Cerebellar nuclear complex (tissue), 1 donor: ENCODE measurements at regions not wholly inside any gene's neighbourhood (a gene's known extent, or its start where the extent isn't known, plus 50 kb on each side); places are given as distances from the start of the nearest gene placed in this dataset.
"Not testable (repeated sequence)": the region's sequence is repeated elsewhere in the genome, so short reads cannot be mapped to it uniquely, and the experiment has no call there.

Experiments
- DNase-seq, 2 experiments: peaks; one replicate each; lab custom pipeline; 2025; lab: John Stamatoyannopoulos, UW

DNA sequence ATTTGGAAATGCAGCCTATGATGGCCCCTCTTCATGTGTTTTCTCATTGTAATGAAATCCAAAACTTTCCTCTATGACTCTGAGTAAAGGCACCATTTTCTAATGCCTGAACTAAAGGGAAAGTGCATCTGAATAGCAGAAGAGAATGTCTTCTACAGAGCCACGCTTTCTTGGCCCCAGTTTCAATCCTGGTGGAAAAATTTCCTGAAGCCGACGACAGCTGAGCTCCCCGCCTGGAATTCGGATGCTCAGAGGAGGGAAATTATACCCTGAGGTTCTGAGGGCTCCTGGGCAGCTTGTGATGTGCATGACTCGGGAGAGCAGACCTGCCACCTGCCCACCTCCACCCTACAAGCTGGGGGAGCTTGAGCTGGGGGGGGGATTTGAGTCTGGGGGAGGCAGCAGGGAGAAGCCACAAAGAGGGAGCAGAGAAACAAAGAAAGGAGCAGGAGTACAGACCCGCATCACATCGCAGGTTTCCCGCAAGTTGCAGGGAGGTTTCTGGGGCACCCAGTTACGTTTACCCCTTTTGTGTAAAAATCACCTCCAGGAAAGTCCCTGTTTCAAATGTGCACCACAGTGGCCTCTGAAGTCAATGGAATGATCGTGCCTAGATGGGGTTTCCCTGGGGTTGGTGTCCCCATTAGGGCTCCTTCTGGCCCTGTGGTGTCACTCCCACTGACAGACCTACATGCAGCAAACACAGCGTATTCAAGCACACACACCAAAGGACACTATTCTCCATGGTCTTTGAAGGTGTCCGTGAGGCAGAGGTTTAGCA, 145.6 kb upstream of the RBPJ start:
- no peak for DNase-seq

- no peak for DNase-seq
Measured at GRCh38 chr4:26175905-26176470, 144.8 kb upstream of the RBPJ start.

GRCh38 chr4:26176598-26177149, 144.1 kb upstream of the RBPJ start:
- DNase-seq: no peak

DNA sequence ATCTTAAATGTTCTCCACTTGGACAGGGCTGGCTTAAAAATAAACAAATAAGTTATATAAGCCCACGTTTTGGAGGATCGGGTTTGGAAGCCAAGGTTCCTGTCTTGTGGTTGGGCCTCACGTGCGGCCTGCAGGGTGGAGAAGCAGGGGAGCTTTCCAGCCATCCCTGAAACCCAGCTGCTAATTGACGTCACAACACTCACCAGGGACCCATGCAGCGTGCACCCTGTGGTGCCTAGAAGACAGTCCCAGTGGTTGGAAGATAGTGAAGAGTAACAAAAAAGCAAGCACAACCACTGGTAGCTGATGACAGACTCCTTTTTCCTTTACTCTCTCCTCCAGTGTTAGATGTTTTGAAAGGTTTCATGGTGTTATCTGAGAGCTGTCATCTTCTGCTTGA, 142.0 kb upstream of the RBPJ start:
- DNase-seq: no peak

DNA sequence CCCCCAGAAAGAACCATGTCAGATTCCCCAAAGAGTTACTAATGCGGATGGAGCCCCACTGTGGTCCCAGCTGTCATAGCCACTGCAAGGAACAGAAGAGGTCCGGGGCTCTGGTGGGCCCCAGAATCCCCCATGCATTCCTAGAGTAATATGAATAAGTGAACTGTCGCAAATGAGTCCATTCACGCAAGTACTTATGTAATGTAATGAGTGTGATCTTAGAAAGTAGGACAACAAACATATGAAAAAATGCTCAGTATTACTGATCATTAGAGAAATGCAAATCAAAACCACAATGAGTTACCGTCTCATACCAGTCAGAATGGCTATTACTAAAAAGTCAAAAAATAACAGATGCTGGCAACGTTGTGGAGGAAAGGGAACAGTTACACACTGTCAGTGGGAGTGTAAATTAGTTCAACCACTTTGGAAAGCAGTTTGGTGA, 141.5 kb upstream of the RBPJ start:
- DNase-seq: no peak

- no peak for DNase-seq
Measured at GRCh38 chr4:26181616-26182015, 139.2 kb upstream of the RBPJ start.

GRCh38 chr4:26183017-26183416, 137.8 kb upstream of the RBPJ start:
- no peak for DNase-seq

DNA sequence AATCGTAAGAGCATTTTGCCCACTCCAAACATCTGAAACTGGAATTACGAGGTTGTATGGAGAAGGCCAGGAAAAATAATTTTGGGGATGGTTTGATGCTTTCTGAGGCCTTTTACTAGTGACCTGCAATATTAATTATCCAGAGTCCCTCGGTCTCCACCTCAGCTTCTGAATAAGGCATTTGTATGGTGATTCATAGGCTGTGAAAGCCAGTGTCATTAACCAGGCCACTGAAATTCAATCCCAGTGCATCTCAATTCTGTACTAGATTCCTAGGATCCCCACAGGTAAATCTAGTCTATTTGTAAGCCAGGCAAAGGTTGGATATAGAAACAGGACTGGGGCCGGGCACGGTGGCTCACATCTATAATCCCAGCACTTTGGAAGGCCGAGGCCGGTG, 135.4 kb upstream of the RBPJ start:
- no peak for DNase-seq

GRCh38 chr4:26191353-26191752, 129.5 kb upstream of the RBPJ start:
- no peak for DNase-seq

GRCh38 chr4:26192899-26193869, 127.6 kb upstream of the RBPJ start:
- DNase-seq: no peak

GRCh38 chr4:26194764-26195163, 126.0 kb upstream of the RBPJ start:
- no peak for DNase-seq

GRCh38 chr4:26196567-26196966, 124.2 kb upstream of the RBPJ start:
- no peak for DNase-seq

DNA sequence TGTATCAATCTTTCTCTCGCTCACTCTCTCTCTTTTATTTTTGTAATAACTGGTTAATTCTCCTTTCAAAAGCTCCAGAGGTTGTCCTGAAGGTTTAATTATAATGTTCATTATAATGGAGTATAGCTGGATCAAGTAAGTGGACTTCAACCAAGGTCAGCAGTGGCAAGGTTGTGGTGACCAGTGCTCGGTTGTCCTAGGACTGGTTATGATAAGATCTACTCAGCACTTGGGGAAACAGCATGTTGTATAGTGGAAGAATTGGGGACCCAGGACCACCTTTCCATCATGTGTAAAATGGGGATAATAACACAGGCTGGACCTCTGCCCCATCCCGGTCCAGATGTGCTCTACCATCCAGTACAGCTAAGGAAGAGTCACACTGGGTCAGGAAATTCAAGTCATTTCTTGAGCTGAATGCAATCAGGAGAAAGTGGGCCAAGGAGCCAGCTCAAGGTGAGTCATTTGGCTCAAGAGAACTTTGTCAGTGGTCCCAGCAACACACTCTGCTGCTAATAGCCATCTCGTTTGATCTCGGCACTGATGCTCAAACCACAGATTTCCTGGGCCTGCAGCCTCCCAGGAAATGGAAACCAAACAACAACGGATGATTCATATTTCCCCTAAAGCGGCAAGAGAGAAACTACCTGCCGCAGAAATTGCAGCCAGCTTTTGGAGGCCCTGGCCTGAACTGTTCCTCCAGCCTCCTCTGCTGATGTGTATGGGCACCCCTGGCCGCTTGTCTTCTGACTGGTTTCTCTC, 123.6 kb upstream of the RBPJ start:
- DNase-seq: no peak

DNA sequence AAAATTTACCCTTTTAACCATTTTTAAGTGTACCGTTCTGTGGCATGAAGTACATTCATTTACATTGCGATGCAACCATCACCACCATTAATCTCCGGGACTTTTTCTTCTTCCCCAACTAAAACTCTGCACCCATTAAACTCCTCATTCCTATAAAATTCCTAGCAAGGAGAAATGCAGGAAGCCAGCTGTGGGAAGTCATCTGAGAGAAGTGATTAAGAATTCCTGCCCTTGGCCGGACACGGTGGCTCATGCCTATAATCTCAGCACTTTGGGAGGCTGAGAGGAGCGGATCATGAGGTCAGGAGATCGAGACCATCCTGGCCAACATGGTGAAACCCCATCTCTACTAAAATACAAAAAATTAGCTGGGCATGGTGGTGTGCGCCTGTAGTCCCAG, 121.9 kb upstream of the RBPJ start:
- DNase-seq: not testable (repeated sequence)

GRCh38 chr4:26199596-26199995, 121.2 kb upstream of the RBPJ start:
- DNase-seq: no peak

DNA sequence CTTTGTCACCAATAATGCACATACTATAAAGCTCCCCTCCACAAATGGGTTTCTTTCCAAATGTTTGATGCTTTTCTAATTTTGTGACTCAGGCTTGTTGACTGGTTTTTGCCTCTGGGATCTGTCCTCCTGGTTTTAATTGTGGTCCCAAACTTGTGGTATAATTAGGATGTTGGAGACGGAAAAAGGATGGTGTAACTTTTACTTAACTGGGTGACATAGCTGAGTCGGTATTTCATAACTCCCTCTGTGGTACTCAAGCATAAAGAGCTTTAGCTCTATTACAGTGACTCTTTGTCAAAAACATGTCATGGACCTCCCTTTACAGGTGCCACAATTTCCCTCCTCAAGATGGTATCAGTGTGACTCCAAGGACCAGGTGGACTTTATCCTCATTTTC, 119.7 kb upstream of the RBPJ start:
- DNase-seq: no peak

DNA sequence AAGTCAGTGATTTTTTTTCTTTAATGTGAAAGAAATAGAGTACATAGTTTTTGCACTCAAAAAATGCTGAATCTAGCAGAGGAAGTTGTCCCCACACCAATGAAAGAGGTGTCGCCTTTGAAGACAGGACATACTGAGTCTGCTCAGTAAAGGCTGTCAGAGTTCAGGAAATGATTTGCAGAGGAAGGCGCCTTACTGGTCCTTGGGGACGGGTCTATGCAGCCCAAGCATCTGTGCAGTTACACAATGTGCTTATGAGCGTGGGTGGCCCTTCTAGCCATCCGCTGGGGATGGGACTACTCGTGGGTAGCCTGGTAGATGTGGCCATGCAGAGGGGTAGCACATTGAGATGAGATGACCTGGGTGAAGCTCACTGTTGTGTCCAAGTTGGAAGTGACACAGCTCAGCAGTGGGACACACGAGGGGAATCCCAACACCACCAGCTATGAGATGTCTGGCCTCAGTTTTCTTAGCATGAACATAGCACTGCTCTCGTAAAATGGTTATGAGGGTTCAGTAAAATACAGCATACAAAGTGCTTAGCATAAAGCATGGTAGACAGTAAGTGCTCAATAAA, 116.5 kb upstream of the RBPJ start:
- DNase-seq: no peak

DNA sequence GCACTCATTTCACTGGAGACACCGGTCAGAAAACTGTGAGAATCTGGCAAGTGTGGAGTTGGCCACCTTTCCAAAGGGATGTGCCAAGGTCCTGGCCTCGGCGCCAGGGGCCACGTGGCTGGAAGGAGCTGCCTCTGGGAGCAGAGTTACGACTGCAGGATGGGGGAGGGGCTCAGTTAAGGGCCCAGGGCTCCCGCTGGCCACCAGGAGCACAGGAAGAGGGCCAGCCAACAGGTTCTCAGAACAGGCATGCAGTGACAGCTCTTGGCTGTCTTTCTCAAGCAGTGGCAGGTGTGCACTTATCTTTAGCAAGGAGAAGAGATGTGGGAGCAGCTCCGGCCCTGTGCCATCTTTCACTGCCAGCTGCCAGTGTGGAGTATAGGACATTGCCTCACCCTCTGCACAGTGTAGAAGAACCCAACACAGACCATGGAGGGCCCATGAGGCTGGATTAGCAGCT, 115.9 kb upstream of the RBPJ start:
- no peak for DNase-seq

DNA sequence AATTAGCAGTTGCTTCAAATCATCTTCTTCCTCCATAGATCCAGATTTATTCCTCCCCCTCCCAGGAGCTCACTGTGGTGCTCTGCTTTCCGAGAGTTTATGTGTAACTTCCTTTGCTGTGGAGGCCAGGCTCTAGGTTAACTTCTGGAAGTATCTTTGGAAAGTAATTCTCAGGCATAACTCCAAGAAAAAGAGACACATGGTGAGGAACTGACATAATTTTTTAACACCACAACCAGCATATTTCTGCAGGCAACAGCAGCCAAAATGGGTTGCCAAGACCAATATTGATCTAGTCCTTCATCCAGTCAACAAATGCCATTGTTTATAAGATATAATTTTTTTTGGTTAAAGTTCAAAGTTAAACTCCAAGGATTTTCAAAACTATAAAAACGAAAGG, 114.5 kb upstream of the RBPJ start:
- DNase-seq: no peak

GRCh38 chr4:26206999-26207398, 113.8 kb upstream of the RBPJ start:
- no peak for DNase-seq

DNA sequence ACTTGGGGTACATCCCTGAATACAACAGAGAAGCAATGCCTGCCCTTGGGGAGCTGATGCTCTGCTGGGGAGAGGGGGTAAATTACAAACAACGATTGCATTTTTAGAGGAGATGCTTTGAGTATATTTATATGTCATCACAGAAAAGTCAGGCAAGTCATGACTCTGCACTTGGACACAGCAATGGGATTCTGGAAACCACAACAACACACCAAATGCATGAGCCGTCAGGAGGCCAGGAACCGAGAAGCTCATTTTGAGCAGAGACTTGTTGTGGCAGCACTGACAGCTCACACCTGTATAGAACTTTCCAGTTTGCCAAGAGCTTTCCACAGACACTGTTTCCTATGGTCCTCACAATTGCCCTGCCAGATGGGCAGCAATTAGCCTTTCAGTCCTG, 113.2 kb upstream of the RBPJ start:
- DNase-seq: no peak
